ENCODE measurements at regions not wholly inside any gene's neighbourhood (a gene's known extent, or its start where the extent isn't known, plus 50 kb on each side); places are given as distances from the start of the nearest gene placed in this dataset.
A peak's percentile ranks its signal among the peaks of the same experiment; 100 is the strongest.
"Not testable (repeated sequence)": the region's sequence is repeated elsewhere in the genome, so short reads cannot be mapped to it uniquely, and the experiment has no call there.

DNA sequence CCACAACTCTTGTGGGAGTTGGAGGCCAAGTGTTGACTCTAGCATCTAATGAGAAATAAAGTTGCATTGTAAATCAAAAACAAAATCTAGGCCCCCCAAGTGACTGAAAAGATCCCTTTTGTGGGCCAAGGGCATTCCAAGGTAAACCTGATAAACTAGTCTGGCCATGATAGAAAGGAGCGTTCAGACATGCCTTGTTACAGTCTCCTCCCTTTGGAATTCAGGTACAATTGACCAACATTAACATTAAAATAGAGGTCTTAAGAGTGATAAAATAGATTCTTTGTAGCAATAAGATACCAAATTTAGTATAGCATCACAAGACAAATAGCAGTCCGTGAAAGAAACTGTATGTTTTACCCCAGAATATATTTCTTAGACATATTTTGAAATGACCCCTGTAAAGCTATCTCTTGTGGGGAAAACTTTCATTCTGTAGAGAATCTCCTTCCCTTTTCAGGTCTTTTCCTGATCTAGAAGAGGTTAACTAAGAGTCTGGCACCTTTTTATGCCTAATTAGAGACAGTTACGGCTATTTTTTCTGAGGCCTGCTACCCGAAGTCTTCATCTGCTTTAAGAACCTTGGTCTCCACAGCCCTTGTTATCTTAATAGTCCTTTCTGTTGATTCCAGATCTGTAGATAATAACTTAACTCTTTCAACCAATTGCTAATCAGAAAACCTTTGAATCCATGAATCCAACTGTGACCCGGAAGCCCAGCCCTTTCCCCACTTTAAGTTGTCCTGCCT, 495.4 kb upstream of the MMS22L start:
- Histone ChIP-seq H3K4me3 (no peak overlapping the region), H3K27ac (no peak overlapping the region)

GRCh38 chr6:97779039-97779766, 496.2 kb upstream of the MMS22L start:
- H3K27ac ChIP-seq, H3K4me3 ChIP-seq: not testable (repeated sequence)

DNA sequence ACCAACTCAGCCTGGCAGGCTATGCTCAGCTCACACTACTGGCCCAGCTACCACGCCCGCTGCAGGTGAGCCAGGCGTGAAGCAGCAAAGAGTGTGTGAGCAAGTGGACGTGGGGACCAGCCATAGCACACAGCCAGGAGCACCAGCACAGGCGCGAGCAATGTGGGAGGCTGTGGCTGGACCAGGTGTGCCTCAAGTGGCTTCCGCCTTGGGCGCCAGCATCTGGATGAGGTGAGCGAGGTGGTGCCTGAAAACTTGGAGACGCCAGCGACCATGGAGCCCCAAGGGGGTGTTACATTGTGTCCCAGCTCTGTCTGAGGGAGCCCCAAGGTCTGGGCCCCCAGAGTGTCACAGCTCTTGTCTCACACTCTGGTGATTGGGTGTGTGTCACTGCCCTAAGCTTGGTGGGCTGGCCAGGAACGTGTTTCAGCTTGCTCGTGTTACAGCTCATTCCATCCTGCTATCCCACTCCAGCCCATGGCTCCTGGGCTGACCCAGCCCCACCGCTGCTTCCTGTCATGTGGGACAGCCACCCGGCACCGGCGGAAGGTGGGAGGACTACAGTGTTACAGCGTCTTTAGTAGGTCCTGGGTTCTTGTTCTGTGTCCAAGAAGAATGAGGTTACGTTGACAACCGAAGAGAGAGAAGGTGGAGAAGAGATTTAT, 508.0 kb upstream of the MMS22L start:
- Histone ChIP-seq H3K27ac (no peak overlapping the region), H3K4me3 (no peak overlapping the region)

GRCh38 chr6:97805596-97805995, 522.6 kb upstream of the MMS22L start:
- no peak overlapping the region for H3K27ac ChIP-seq
- H3K4me3 ChIP-seq, result no peak overlapping the region

DNA sequence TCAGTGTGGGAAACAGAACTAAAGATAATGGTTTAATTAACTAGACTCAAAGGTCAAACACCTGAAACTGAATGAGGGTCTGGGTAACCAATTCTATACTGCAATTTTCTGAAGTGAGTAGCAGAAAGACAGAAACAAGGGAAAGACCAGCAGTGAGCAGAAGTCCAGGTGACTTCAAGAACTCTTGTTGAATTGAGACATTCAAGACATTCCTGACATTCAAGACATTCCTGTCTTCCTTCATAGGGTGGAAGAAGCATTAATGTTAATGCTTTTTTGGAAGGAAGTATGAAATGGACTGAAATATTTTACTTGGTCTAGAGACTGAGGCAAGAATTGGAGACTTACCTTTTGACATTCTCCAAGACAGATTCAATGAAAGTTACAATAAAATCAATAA, 529.9 kb upstream of the MMS22L start:
- H3K4me3 ChIP-seq, result no peak overlapping the region
- no peak overlapping the region for H3K27ac ChIP-seq

GRCh38 chr6:97813889-97814567, 531.0 kb upstream of the MMS22L start:
- H3K27ac ChIP-seq, result no peak overlapping the region
- no peak overlapping the region for H3K4me3 ChIP-seq

DNA sequence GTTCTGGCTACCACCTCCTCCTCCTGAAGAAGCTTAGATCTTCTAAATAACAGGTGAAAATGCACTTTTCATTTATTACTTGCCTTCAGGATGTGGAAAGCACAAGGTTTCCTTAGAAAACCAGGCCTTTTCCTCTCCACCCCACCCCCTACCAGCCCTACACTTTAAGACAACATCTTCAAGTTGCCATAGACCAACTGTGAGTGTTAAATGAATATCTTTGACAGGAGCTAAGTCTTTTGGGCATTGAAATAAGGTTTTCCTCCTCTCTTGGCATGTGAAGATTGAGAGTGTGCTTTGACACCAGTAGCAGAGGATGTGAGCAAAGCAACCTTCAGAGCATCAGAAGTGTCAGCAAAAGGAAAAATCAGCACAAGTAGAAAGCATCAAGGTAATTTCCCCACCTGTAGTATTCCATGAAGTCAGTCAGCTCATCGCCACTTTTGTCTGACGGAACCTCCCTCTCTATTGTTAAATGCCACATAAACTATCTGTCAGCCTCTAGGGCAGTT, 532.3 kb upstream of the MMS22L start:
- no peak overlapping the region for H3K27ac ChIP-seq
- no peak overlapping the region for H3K4me3 ChIP-seq

DNA sequence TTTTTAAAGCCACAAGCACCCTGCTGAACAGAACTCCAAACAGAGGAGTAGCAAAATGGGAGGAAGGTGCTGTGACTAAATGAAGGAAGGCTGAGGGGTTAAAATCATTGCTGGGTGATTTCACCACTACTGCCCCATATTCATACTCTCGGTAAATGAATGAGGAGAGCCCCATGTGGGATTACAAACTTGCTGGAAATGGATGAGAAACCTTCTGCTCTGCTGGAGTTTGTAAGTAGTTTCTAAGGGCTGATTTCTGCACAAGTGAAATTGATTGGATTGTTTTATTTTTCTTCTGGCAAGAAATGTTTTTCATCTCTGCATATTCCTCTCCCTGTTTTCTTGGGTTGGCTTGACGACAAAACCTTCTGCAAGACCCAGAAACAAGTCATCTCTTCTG, 533.5 kb upstream of the MMS22L start:
- no peak overlapping the region for H3K4me3 ChIP-seq
- H3K27ac ChIP-seq, result no peak overlapping the region

GRCh38 chr6:97819710-97820109, 536.7 kb upstream of the MMS22L start:
- Histone ChIP-seq H3K27ac (no peak overlapping the region), H3K4me3 (no peak overlapping the region)

DNA sequence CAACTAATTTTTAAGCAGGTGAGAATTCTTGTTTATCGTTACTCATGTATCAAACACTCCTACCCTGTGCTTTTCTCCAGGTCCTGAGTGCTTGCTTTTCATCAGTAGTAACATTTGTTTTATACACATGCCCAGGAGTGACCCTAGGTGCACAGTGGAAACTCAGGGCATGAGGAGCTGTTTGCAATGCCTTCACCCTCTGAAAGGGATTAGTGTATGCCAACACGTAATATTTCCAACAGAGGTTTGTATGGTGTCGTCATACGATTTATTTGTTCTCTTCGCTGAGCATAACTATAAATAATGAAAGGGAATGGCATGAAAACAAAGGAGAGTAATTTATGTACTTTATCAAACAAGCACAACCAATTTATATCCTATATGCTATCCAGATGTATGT, 537.4 kb upstream of the MMS22L start:
- H3K4me3 ChIP-seq, result no peak overlapping the region

DNA sequence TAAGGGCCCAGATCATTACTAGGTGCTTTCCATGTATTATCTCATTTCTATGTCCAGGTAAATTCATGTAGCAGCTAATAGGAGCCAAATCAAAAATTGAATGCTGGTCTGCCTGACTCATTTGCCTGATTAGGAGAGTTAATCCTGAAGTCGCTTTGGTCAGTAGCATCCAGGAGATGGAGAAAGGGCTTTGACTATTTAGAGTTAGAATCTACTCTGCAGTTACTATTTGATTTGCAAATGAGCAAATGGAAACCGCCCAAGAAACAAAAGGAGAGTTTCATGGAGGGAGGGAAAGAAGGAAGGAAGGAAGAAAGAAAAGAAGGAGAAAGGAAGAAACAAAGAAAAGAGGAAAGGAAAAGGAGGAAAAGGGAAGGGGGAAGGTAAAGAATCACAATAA, 539.6 kb upstream of the MMS22L start:
- H3K27ac ChIP-seq, result no peak overlapping the region

More for the DNA sequence above, 537.4 kb upstream of the MMS22L start:
- no peak overlapping the region for H3K27ac ChIP-seq

DNA sequence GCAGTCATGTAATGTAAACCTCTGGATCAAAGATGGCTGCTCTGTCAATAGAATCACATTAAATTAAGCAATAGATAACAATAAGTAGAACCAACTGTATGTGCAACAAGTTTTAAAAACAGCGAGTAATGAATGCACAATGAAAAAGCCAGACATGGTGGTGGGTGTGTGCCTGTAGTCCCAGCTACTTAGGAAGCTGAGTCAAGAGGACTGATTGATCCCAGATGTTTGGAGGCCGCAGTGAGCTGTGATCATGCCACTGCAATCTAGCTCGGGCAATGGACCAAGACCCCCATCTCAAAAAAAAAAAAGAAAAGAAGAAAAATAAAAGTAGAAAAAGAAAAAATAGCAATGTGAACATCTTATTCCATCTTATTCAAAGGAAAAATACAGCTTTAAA, 558.7 kb upstream of the MMS22L start:
- Histone ChIP-seq H3K27ac (no peak overlapping the region), H3K4me3 (no peak overlapping the region)

More for the DNA sequence above, 539.6 kb upstream of the MMS22L start:
- H3K4me3 ChIP-seq, result no peak overlapping the region

GRCh38 chr6:97842521-97842920, 559.5 kb upstream of the MMS22L start:
- Histone ChIP-seq H3K27ac (no peak overlapping the region), H3K4me3 (no peak overlapping the region)

DNA sequence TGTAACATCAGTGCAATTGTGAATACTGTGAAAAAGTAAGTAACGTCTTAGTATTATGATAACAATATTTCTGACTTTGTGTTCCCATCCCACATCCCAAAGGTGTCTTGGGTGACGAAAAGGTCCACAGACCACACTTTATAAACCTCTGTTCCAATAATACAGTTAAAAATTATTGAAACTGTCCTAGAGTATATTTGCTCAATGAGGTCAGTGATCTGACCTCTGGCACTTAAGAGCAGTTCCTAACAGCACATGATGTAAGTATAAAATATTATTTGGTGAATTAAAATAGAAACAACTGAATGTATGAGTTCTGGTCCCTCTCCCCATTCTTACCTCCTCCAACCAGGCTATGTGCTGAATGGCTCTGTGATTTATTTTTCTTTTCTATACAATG, 566.4 kb upstream of the MMS22L start:
- Histone ChIP-seq H3K4me3 (no peak overlapping the region), H3K27ac (no peak overlapping the region)

GRCh38 chr6:97850458-97851212, 567.6 kb upstream of the MMS22L start:
- Histone ChIP-seq H3K4me3 (no peak overlapping the region), H3K27ac (peak overlapping the region in 1 of 21 experiments; percentile 2)

DNA sequence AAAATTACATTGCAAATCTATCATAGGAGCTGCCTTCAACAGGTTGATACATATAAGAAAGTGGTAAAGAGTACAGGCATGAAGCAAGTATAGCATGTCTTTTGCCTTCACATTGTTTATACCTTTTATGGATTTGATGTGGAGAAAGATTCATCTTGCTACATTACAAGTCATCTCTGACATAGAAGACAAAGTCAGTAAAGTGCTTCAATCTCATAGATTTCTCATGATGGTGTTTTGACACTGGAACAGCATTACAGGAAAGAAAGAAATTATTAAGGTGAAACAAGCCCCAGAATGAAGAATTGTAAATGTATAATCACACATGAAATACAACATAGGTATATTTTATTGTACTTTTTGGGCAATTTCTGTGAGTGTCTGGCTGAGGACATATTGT, 580.7 kb upstream of the MMS22L start:
- Histone ChIP-seq H3K27ac (no peak overlapping the region), H3K4me3 (no peak overlapping the region)

DNA sequence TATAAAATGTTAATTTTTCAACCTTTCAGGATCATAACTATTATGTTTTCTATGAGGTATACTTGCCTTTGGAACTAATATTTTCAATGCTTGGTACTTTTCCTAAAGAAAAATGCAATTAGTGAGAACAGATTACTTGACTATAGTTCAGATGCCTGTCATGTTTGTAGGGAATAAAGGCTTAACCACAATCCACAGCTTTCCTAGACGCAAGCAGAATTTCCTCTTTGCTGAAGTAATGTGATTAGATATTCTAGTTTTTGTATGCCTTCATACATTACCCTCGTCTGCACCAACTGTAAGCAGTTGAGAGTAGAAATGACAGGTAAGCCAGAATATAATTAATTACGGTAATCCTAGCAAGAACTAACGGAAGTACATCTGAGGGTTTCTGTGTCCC, 581.4 kb upstream of the MMS22L start:
- no peak overlapping the region for H3K4me3 ChIP-seq
- no peak overlapping the region for H3K27ac ChIP-seq

GRCh38 chr6:97864826-97865225, 581.8 kb upstream of the MMS22L start:
- no peak overlapping the region for H3K4me3 ChIP-seq
- no peak overlapping the region for H3K27ac ChIP-seq

- H3K27ac ChIP-seq, result no peak overlapping the region
- no peak overlapping the region for H3K4me3 ChIP-seq
Observed at GRCh38 chr6:97865612-97866011, 582.6 kb upstream of the MMS22L start.
